Suprapubic skin (tissue), 4 donors: ENCODE measurements at regions not wholly inside any gene's neighbourhood (a gene's known extent, or its start where the extent isn't known, plus 50 kb on each side); places are given as distances from the start of the nearest gene placed in this dataset.

Source experiments
- DNase-seq, 2 donors: peaks; one replicate each; pipeline ENCODE4 v3.0.0-alpha.2; 2019; ENCODE audit warnings: low spot score in 2 of 2
- H3K27ac ChIP-seq: fragments of 200-600 bp; sonication (generic); one replicate; pipeline ENCODE4 v1.5.1; 2019
- H3K27me3 ChIP-seq: fragments of 200-600 bp; sonication (generic); one replicate; pipeline ENCODE4 v1.5.1; 2019
- H3K36me3 ChIP-seq: fragments of 200-600 bp; sonication (generic); one replicate; pipeline ENCODE4 v1.5.1; 2019
- H3K4me1 ChIP-seq: fragments of 200-600 bp; sonication (generic); one replicate; pipeline ENCODE4 v1.5.1; 2019
- H3K4me3 ChIP-seq: fragments of 200-600 bp; sonication (generic); one replicate; pipeline ENCODE4 v1.5.1; 2019; ENCODE audit warnings: mild to moderate bottlenecking
- H3K9me3 ChIP-seq: fragments of 200-600 bp; sonication (generic); one replicate; pipeline ENCODE4 v1.5.1; 2019
- EP300 ChIP-seq: sonication (generic); formaldehyde crosslinking; IDR thresholded peaks from one replicate; pipeline ENCODE4 v1.6.1; 2017; ENCODE audit warnings: antibody characterized with exemption
- POLR2A ChIP-seq, 2 donors: fragments of 450-650 bp; IDR thresholded peaks; one replicate each; pipeline ENCODE4 v1.6.1; 2017; ENCODE audit warnings: antibody characterized with exemption in 2 of 2, mild to moderate bottlenecking in 2 of 2, moderate library complexity in 2 of 2
- POLR2AphosphoS5 ChIP-seq, 3 donors: sonication (generic); formaldehyde crosslinking; IDR thresholded peaks; one replicate each; pipeline ENCODE4 v1.6.1; 2017; ENCODE audit warnings: antibody characterized with exemption in 3 of 3
- whole genome bisulfite sequencing: methylation state at CpG from one replicate; pipeline ENCODE4 v1.1.5; 2018; 5-methylcytosine and 5-hydroxymethylcytosine counted together
- TF ChIP-seq, protein P1 (sequence below), 2 donors: fragments of 200-600 bp in 1 of 2; fragments of 450-650 bp in 1 of 2; sonication (generic) in 1 of 2; IDR thresholded peaks; one replicate each; pipeline ENCODE4 v1.5.1; 2016 to 2019; ENCODE audit warnings: antibody characterized with exemption in 2 of 2, mild to moderate bottlenecking in 1 of 2, moderate library complexity in 1 of 2

DNA sequence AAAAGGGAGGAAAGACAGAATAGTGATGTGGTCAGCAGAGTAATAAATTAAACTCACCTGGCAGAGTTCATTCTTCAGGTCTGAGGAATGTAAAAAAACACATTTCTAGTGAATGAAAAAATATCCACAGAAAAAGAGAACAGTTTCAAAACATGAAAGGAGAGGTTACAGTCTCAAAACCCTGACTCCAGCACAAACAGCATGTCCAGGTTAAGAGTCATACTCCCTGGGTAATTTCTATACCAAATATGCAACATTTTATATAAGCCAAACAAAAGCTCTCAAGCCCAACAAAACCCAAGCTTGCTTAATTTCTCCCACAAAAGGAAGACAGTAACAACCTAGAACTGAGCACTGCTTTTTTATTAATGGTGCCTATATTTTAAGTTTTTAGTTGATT lies 173.0 kb downstream of the NTMT2 start:
- Histone ChIP-seq H3K9me3 (no peaks in the 10 kb centered on the region), H3K27ac (no peak overlapping the region), H3K4me3 (no peak overlapping the region), H3K27me3 (no peaks in the 10 kb centered on the region), H3K4me1 (no peaks in the 10 kb centered on the region), H3K36me3 (no peaks in the 10 kb centered on the region)
- TF ChIP-seq, protein P1, sequence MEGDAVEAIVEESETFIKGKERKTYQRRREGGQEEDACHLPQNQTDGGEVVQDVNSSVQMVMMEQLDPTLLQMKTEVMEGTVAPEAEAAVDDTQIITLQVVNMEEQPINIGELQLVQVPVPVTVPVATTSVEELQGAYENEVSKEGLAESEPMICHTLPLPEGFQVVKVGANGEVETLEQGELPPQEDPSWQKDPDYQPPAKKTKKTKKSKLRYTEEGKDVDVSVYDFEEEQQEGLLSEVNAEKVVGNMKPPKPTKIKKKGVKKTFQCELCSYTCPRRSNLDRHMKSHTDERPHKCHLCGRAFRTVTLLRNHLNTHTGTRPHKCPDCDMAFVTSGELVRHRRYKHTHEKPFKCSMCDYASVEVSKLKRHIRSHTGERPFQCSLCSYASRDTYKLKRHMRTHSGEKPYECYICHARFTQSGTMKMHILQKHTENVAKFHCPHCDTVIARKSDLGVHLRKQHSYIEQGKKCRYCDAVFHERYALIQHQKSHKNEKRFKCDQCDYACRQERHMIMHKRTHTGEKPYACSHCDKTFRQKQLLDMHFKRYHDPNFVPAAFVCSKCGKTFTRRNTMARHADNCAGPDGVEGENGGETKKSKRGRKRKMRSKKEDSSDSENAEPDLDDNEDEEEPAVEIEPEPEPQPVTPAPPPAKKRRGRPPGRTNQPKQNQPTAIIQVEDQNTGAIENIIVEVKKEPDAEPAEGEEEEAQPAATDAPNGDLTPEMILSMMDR (IDR thresholded peaks at IDR 0.05), result no peak
- no peak for TF ChIP-seq EP300
- TF ChIP-seq POLR2A (IDR thresholded peaks at IDR 0.05), result no peak
- no peak for TF ChIP-seq POLR2AphosphoS5 (IDR thresholded peaks at IDR 0.05)
- DNase-seq, result no peak

DNA sequence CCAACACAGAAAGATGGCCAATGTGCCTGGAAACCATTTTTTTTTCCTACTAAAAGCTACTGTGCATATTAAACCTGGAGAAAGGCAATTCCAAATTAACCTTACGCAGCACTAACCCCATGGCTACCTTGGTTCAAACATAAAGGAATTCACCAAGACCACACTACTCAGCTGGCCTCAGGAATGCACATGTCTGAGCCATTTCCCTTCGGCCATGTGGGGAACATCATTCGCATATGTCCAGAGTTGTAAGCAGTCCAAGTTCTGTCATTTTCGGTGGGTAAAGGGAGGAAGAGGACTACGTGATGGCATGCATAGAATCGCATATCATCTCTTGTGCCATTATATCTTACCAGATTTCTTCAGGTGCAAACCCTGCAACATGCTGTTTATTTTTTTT lies 175.4 kb downstream of the NTMT2 start:
- H3K27ac ChIP-seq, result no peak overlapping the region
- no peaks in the 10 kb centered on the region for H3K27me3 ChIP-seq
- no peaks in the 10 kb centered on the region for H3K4me1 ChIP-seq
- DNase-seq, result no peak
- no peaks in the 10 kb centered on the region for H3K9me3 ChIP-seq
- WGBS, result 84% methylated on average over 6 of the region's 6 CpGs
- H3K36me3 ChIP-seq, result no peaks in the 10 kb centered on the region
- TF ChIP-seq POLR2A (IDR thresholded peaks at IDR 0.05) (no peak), EP300 (no peak), POLR2AphosphoS5 (IDR thresholded peaks at IDR 0.05) (no peak)
- TF ChIP-seq, protein P1 (IDR thresholded peaks at IDR 0.05), result no peak
- H3K4me3 ChIP-seq, result no peak overlapping the region

DNA sequence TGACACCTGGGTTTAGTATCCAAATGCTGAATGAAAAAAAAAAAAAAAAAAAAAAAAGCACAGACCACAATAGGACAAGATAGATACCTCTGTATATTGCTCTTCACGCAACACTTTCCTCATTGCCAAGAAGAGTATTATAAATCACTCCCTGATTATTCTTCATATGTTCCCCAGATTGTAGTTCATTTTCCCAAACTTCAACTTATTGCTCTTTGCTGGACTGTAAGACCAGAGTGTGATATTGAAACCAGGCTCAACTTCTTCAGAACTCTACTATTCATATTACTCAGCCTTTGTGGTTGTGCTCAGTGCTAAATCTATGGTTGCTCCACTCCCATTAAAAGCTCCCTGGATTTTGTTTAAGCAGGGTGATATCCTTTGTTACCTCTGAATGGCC lies 180.4 kb downstream of the NTMT2 start:
- H3K9me3 ChIP-seq, result no peaks in the 10 kb centered on the region
- WGBS, result 85% methylated on average over 1 of the region's 1 CpG
- H3K4me3 ChIP-seq, result no peak overlapping the region
- no peak for DNase-seq
- no peak overlapping the region for H3K27ac ChIP-seq
- no peaks in the 10 kb centered on the region for H3K4me1 ChIP-seq
- H3K27me3 ChIP-seq, result no peaks in the 10 kb centered on the region
- TF ChIP-seq, protein P1 (IDR thresholded peaks at IDR 0.05), result no peak
- TF ChIP-seq POLR2A (IDR thresholded peaks at IDR 0.05), result no peak
- no peak for TF ChIP-seq POLR2AphosphoS5 (IDR thresholded peaks at IDR 0.05)
- no peak for TF ChIP-seq EP300
- no peaks in the 10 kb centered on the region for H3K36me3 ChIP-seq

DNA sequence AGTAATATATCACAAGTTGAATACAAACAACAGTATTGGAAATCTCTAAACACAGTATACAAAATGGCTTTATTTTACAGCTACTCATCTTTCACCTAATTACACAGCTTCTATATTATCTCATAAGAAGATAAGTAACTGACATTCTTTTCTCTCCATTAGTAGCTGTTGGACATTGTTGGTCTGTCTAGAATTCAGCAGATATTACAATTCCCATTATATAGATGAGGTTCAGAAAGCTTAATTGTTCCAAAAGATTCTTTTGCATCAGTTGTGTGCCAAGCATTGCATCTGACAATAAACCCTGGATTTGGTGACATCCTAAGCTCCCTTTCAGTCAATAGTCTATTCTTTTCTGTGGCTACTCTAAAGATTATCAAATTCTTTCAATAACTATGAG lies 187.0 kb downstream of the NTMT2 start:
- H3K27me3 ChIP-seq, result no peaks in the 10 kb centered on the region
- no peak for TF ChIP-seq EP300
- TF ChIP-seq, protein P1 (IDR thresholded peaks at IDR 0.05), result no peak
- no peak for TF ChIP-seq POLR2A (IDR thresholded peaks at IDR 0.05)
- no peak for TF ChIP-seq POLR2AphosphoS5 (IDR thresholded peaks at IDR 0.05)
- no peaks in the 10 kb centered on the region for H3K9me3 ChIP-seq
- DNase-seq, result no peak
- no peak overlapping the region for H3K4me3 ChIP-seq
- H3K36me3 ChIP-seq, result no peaks in the 10 kb centered on the region
- no peak overlapping the region for H3K27ac ChIP-seq
- H3K4me1 ChIP-seq, result no peaks in the 10 kb centered on the region

DNA sequence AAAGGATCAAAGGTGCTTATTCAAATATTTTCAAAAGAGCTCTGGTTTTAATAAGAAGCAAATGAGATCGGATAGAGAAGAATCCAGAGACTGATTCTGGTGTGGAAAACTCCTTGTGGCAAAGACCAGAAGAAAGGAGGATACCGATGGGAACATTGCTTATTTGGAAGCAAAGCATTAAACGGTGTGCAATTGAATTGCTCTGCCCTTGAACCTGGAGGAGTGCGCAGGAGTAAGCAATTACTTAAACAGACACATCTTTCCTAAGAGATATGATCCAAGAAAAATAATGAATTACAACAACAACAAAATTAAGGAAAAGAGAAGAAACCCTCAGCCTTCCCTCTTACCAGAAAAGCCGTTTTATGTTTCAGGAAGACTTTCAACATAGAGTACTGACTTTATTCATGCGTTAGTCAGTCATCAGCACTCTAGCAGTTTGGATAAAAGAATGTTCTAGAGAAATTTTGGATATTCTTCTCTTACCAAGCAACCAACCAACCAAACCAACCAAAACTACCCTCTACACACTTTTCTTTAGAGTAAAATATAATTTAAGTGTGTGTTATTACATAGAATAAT lies 191.7 kb downstream of the NTMT2 start:
- Histone ChIP-seq H3K9me3 (no peaks in the 10 kb centered on the region), H3K4me3 (no peak overlapping the region), H3K27ac (no peak overlapping the region), H3K27me3 (no peaks in the 10 kb centered on the region), H3K4me1 (no peaks in the 10 kb centered on the region), H3K36me3 (no peaks in the 10 kb centered on the region)
- no peak for DNase-seq
- 77% methylated on average over 6 of the region's 6 CpGs for WGBS
- TF ChIP-seq EP300, result no peak
- TF ChIP-seq, protein P1 (IDR thresholded peaks at IDR 0.05), result no peak
- TF ChIP-seq POLR2A (IDR thresholded peaks at IDR 0.05), result no peak
- no peak for TF ChIP-seq POLR2AphosphoS5 (IDR thresholded peaks at IDR 0.05)
